Mucosa of gallbladder (tissue), 1 donor: ENCODE measurements at regions not wholly inside any gene's neighbourhood (a gene's known extent, or its start where the extent isn't known, plus 50 kb on each side); places are given as distances from the start of the nearest gene placed in this dataset.

Experiments used
- DNase-seq: peaks from one replicate; pipeline ENCODE4 v3.0.0-alpha.2; 2020; ENCODE audit warnings: low spot score
- donor health status: DM: no; HTN: no; CAD: no.

- DNase-seq = no peak
Measured at GRCh38 chr17:55634702-55635101, 88.0 kb downstream of the TMEM100 start.

GRCh38 chr17:55632893-55633292, 89.8 kb downstream of the TMEM100 start:
- no peak for DNase-seq

DNA sequence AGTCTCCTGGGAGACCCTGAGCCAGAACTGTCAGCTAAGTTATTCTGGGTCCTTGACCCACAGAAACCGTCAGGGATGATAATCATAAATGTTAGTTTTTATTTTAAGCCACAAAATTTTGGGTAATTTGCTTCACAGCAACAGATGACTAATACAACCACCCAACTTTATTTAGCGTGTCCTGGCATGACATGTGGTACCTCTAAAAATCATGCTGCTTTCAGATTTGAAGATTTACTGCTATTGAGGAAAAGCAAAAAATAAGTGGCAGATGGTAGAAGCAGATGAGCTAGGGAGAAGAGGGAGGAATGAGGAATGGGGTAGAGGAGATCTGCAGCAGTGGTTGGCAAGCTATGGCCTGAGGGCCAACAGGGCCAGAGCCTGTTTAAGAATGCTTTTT, 90.4 kb downstream of the TMEM100 start:
- no peak for DNase-seq

GRCh38 chr17:55629995-55630394, 92.7 kb downstream of the TMEM100 start:
- no peak for DNase-seq

DNA sequence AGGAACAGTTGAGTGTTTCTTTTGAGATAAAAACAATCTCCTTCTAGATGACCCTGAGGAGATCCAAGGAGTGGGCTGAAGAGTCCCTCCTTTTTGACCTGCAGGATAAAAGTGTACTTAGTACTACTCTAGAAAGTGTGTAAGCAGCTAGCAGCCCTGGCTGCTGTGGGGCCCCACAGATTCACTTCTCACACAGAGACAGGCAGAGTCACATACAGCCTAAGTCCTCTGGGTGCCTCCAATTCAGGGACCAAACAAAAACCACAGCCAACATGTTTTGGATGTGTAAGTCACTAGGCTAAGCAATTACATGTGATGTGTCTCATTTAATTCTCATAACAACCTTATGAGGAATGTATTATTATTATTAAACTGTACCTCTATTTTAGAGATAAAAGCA, 97.1 kb downstream of the TMEM100 start:
- no peak for DNase-seq

DNA sequence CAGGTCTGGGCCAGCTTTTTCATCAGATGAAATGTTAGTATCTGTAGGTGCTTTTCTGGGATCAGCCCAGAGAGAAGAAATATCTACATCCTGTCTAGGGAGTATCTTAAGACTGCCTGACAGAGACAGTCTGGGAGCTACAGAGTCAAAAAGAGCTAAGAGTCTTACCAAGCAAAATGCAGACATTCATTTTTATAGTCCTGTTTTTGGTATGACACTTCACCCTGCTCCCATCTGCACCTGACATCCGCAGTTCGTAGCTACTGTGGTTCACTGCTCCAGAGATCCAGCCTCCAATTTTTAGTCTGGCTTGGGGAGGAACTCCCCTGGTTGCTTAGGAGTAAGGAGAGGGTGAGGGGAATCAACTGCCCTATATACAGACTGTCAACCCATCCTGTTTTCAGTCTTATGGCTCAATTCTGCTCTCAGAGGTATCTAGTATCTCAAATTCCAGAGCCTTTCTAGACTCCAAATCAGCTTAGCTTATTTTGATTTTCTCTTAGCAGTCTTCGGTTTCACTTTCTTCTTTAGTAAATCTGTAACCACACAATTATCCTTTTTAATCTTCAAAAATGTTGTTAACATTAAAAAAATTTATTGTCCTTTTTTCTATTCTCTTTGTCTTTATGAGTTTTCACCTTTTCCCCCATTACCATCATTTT, 97.8 kb downstream of the TMEM100 start:
- DNase-seq = no peak

DNA sequence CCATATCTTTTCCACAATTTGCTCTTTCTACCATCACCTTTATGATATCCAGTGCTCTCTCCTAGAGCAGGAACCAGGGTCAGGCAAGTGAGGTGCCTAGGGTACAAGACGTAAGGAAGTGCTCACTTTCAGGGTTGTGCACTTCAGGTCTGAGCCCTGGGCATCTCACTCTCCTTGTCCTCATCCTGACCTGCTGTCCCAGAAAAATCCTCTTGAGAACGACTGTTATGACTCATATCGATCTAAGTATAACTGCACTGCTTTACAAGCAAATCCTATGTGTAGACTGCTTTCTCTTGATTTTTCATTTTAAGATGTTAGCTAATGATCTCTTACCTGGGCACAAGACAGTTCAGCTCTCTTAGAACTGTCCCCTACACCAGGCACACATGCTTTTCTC, 100.1 kb downstream of the TMEM100 start:
- DNase-seq = no peak

DNA sequence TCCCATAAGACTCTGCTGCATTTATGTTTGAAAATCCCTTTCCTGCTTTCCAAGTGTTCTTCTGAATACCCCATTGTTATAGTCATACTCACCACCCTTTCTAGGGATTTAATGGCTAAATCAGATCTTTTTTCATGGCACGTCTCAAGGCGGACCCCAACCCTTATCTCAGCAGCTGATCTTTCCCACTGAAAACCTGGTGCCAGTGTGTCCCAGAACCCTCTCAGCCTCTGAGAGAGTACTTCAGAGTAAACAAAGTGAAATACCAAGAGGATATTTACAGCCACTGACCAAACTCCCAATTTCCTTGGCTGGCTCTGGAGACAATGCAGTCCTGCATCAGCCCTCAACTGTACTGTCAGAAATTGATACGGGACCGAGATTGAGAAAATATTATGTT, 101.7 kb downstream of the TMEM100 start:
- no peak for DNase-seq

DNA sequence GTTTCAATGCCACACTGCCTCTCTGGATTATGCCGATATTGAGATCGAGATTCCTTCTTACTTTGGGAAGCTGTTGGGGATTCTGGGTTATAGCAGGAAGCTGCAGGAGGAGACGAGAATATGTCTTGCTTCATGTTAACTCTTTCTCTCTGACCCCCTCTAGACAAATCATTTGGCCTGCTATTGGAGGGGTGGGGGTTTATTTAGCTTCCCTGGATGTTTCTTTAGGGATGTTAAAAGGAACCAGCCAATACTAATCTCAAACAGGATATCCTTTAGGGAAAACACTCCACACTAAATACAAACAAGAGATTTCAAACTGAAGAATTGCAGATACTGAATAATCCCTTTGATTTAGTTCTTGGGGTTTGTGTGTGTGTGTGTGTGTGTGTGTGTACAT, 102.6 kb downstream of the TMEM100 start:
- DNase-seq = no peak

- peak; percentile 26 for DNase-seq
Measured at GRCh38 chr17:55617441-55617840, 105.2 kb downstream of the TMEM100 start.

DNA sequence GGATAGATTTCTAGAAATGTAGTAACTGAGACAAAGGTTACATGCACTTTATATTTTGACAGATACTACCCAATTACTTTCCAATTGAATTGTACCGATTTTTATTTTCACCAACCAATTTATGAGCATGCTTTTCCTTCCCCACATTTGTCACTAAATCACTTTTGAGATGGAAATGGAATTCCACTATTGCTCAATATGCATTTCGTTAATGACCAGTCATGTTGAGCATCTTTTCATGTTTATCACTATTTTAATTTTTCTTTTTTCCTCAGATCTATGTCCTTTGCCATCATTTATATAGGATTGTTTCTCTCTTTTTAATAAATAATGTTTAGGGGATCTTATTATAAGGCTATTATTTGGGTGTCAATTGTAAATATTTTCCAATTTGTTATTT, 102.8 kb upstream of the SMIM36 start:
- DNase-seq = no peak

- no peak for DNase-seq
Measured at GRCh38 chr17:55612691-55613141, 101.5 kb upstream of the SMIM36 start.

DNA sequence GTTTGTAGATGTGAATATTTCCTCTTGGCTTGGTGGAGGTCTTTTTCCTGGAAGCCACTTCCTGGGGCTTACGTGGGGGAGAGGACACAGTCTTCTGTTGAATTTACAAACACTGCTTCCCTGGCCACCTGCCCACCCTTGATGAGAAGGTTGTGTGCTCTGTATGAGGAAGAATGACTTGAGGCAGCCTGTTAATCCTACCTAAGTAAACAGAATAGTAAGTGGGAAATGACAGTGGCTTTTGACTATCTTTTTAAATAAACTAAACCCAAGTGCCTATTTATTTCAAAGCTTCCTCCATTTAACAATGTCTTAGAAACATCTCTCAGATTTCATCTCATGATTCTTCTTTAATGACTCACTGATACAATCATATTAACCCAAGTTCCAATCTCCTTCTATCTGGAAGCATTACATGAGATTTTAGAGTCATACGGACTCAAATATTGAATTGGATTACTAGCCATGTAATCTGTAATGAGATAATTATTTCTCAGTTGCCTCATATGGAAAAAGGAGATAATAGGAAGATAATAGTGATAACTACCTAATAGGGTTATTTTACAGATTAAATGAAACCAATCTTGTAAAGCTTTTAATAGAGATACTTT, 96.6 kb upstream of the SMIM36 start:
- DNase-seq = peak; percentile 79

DNA sequence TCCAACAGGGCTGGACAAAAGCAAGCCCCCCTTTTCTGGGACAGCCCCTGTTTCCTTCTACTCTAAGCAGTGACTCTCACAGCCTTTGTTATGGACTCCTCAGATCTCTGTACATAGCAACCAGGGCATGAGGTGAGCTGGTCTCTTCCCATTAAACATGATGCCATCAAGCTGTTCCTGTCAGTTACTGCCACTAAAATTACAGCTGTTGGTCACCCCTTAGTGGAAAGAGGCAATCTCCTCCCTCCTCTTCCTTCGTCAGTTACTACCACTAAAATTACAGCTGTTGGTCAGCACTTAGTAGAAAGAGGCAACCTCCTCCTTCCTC, 95.2 kb upstream of the SMIM36 start:
- DNase-seq = no peak

GRCh38 chr17:55605705-55606487, 94.6 kb upstream of the SMIM36 start:
- DNase-seq = no peak

GRCh38 chr17:55601874-55602364, 90.7 kb upstream of the SMIM36 start:
- peak; percentile 35 for DNase-seq

DNA sequence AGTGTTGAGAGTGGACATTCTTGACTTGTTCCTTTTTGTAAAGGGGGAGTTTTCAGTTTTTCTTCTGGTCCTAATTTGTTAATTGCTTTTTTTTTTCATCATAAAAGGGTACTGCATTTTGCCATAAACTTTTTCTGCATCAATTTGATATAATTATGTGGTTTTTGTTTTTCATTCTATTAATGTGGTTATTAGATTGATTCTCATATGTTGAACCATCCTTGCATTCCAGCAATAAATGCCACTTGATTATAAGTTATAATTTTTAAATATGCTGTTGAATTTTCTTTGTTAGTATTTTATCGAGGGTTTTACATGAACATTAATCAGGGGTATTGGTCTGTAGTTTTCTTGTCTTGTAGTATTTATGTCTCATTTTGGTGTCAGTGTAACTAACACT, 87.2 kb upstream of the SMIM36 start:
- DNase-seq = no peak

GRCh38 chr17:55588446-55589242, 77.4 kb upstream of the SMIM36 start:
- DNase-seq = no peak

GRCh38 chr17:55587608-55588139, 76.4 kb upstream of the SMIM36 start:
- DNase-seq = no peak

GRCh38 chr17:55585629-55586028, 74.4 kb upstream of the SMIM36 start:
- no peak for DNase-seq

GRCh38 chr17:55584861-55585260, 73.6 kb upstream of the SMIM36 start:
- no peak for DNase-seq
